GM19467 (cell line): ENCODE measurements at regions not wholly inside any gene's neighbourhood (a gene's known extent, or its start where the extent isn't known, plus 50 kb on each side); places are given as distances from the start of the nearest gene placed in this dataset.

Experiments used
- ATAC-seq: cut with Tn5 transposase; IDR thresholded peaks from one replicate; pipeline ENCODE4 v1.9.1; 2021; ENCODE audit warnings: mild to moderate bottlenecking, moderate library complexity; ENCODE audit not compliant: unreplicated experiment

DNA sequence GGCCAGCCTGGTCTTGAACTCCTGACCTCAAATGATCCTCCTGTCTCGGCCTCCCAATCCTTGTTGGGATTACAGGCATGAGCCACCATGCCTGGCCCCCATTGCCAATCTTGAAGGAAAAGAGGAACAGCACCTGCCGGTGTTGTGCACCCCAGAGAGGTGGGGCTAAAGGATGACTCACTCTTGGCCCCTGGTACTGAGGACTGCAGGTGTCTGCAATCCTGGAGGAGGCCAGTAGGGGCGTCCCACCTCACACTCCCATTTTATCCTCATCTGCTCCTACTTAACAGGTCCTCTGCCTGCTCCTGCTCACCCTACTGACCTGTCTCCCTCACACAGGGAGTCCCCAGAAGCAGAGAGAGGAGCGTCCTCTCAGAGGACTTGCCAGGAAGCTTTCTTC lies 390.4 kb downstream of the ARHGEF28 start:
- ATAC-seq: no peak

DNA sequence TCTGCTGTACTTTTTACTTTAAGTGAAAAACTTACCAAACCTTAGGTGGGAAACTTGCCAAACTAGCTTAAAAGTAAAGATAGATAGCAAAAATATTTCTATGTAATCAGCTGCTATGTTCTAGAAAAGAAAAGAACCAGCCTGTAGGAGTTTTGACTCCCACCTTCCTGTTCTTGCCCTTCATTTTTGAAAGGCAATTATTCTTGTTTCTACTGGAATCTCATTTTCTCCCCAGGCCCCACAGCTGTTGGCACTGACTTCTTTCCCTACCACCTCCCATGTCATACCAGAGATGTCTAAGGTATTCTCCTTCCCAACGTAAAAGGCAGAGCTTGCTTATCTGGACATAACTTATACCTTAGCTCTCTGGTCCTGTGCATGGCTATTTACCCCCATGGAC lies 389.7 kb downstream of the ARHGEF28 start:
- ATAC-seq: no peak

DNA sequence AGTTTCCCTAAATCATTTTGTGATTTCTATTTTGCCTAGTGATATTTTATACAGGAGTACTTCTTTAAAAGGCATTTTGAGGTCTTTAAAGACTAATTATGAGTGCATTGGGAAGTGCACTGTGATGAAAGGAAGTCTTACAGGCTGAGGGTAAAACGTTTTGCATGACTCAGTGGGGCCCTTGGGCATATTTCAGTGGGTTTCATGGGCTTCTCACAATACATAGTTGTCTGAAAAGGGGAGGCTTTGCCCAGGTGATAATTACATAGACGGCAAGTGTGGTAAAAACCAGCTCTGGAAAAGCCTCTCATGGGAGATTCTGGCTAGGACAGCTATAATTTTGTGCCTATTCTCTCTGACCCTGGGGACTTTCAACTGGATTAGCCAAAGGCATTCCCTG lies 387.2 kb downstream of the ARHGEF28 start:
- no peak for ATAC-seq

DNA sequence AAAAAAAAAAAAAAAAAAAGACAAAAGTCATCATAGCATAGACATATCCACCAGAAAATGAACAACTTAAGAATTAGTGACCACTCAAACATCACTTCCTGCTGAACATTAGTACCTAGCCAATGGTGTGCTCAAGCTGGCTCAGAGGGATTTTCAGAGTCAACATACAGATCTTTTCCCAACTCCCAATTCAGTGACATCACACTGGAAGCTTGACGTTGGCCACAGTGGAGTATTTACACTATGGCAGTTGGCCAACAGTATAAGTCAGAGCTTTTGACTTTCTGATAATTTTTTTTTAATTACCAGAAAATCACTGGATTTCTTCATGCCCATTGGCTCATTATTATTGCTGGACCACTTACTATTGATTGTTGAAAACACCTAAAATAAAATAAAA lies 383.5 kb downstream of the ARHGEF28 start:
- no peak for ATAC-seq

DNA sequence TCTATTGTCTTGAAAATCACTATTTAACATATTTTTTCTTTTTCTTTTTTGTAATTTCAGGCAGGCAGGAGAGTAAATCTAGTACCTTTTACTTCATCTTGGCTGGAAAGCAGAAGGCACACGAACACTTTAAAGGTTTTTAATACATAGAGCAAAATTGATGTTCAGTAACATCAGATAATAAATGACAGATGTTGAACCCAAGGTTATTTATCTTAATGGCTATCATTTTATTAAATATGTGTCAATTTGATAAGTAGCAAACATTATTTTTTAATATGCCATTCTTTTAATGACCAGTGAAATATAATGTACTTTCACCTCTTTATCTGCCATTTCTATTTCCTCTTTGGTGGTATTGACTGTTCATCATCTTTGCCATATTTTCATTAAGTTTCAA lies 381.2 kb downstream of the ARHGEF28 start:
- ATAC-seq: no peak

DNA sequence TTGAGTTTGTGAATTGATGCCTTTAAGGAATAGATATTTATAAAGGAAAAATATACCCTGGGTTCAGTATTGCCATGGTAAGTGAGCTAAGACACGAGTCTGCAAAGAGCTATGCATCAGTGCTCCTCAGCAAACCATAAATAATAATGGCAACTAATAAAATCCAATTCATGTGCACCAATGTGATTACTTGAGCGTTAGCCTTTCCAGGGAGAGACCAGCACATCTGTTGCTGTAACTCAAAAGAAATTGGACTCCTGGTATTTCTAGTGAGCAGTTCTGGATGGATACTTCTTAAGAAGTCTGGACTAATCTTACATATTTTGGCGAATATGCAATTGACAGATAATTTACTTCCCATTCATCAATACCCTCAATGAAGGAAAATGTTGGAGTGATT lies 373.3 kb downstream of the ARHGEF28 start:
- ATAC-seq: no peak

DNA sequence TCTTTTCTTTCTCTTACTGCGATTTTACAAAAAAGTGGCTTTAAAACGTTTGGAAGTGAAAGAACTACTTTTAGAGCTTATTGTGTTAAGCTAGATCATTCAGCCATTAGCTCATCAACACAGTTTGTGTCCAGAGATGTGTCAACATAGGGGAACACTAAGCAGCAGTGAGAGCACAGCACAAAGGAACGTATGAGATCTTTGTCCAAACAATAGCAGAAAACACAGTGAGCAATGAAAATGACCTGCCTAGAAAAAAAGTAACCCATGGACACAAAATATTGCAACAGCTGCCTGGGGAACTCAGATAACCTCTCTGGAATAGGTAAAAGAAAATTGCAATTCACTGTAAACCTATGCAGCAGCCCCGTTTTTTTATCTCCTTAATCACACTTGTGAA lies 372.5 kb downstream of the ARHGEF28 start:
- ATAC-seq: no peak

DNA sequence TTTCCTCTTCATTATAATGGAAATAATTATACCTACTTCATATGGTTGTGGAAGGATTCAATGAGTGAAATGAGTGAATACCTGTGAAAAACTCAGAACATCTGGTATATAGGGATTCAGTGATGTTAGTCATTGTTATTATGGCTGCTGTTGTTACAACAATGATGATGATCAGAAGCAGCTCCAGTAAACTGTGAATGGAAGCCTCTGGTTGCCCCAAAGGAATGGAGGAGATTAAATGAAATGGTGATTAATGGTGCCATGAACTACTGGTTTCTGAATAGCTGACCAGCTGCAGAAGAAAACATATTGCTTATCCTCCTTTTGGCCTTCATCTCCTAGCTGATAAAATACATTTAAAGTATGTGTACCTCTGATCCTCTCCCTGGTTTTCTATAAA lies 372.0 kb downstream of the ARHGEF28 start:
- no peak for ATAC-seq

DNA sequence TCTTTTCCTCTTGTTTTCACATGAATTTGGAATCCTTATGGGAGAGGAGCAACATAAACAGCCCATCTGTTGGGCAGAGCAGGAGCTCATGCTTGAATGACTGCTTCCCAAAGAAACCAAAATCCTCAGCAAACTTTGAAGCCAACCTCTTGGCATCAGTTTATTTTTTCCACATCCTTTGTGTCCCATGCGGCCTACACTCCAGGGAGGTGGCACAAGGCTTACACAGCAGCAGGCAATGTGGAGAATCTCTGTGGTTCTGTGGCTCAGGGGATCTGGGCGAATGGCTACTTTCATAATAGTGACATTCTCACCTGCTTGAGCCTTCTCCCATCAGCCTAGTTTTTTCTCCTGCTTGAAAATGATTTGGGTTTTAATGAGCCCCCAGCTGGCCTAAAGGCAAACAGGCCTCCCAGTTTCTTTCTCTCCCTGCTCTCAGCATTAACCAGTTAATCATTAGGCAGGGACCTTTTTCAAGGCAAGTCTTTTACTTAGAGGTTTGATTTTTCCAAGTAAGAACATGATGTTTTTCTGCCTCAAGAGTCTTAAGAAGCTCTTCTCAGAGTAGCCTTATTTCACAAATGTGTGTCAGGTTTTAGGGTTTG lies 370.3 kb downstream of the ARHGEF28 start:
- no peak for ATAC-seq

DNA sequence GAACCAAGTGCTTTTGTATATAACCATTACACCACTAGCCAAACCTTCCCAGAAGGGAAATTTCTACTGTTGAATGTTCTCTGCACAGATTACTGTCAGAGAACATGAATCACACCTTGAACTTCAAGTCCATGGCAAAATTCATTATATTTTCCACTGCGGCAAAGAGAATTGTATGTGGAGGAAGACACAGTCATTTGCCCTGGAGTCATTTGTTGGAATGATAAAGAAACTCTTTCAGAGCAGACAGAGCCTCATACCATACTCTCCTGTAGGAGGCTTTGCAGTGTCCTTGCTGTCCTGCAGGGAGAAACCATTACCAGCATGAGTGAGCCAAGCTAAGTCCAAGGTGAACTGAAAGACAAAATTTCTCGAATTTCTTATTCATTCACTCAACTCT lies 369.0 kb downstream of the ARHGEF28 start:
- ATAC-seq: no peak
